GM13976 (cell line): ENCODE measurements at regions not wholly inside any gene's neighbourhood (a gene's known extent, or its start where the extent isn't known, plus 50 kb on each side); places are given as distances from the start of the nearest gene placed in this dataset.

Experiments
- DNase-seq: peaks from one replicate; pipeline ENCODE4 v3.0.0; 2012; ENCODE audit warnings: low spot score
- CTCF ChIP-seq: IDR thresholded peaks from 2 replicates; pipeline ENCODE4 v1.5.1; 2012; ENCODE audit warnings: borderline replicate concordance, mild to moderate bottlenecking; ENCODE audit not compliant: insufficient read depth; ENCODE audit errors: extremely low read depth, missing control alignments, control extremely low read depth
- in situ Hi-C: fragments of 300-500 bp; cut with MboI; formaldehyde crosslinking; loops from one replicate; pipeline ENCODE4 v1.12.0; 2022; ENCODE audit warnings: low sequenced_read_pairs, mixed read lengths, inconsistent platforms; ENCODE audit not compliant: unreplicated experiment

- in situ Hi-C loops, result no loop called here
- DNase-seq, result no peak
- no peak for TF ChIP-seq CTCF
Observed at GRCh38 chr2:49236316-49236715, 82.0 kb upstream of the FSHR start.

GRCh38 chr2:49226360-49226759 is 72.0 kb upstream of the FSHR start:
- DNase-seq, result no peak
- in situ Hi-C loops, result no loop called here
- TF ChIP-seq CTCF, result no peak

- no peak for DNase-seq
- in situ Hi-C loops, result no loop called here
Observed at GRCh38 chr2:49225126-49225525, 70.8 kb upstream of the FSHR start.

GRCh38 chr2:49224426-49225010 is 70.2 kb upstream of the FSHR start:
- DNase-seq, result no peak
- in situ Hi-C loops, result no loop called here
- TF ChIP-seq CTCF, result no peak

More at GRCh38 chr2:49225126-49225525, 70.8 kb upstream of the FSHR start:
- TF ChIP-seq CTCF, result no peak

GRCh38 chr2:49222975-49223528 is 68.7 kb upstream of the FSHR start:
- no peak for DNase-seq
- in situ Hi-C loops, result no loop called here
- TF ChIP-seq CTCF, result no peak

GRCh38 chr2:49219741-49220140 is 65.4 kb upstream of the FSHR start:
- TF ChIP-seq CTCF, result no peak
- no peak for DNase-seq
- in situ Hi-C loops, result no loop called here
